MM.1S (cell line): ENCODE measurements at regions not wholly inside any gene's neighbourhood (a gene's known extent, or its start where the extent isn't known, plus 50 kb on each side); places are given as distances from the start of the nearest gene placed in this dataset.
A peak's percentile ranks its signal among the peaks of the same experiment; 100 is the strongest.

Source experiments
- DNase-seq: peaks from one replicate; pipeline ENCODE4 v3.0.0-alpha.2; 2015
- H2AFZ ChIP-seq: fragments of 300-600 bp; sonication (generic); 2 replicates; pipeline ENCODE4 v1.6.0; 2016; ENCODE audit warnings: antibody characterized with exemption, low read length
- H3F3A ChIP-seq: fragments of 300-600 bp; sonication (generic); 2 replicates; pipeline ENCODE4 v1.6.1; 2016; ENCODE audit warnings: mild to moderate bottlenecking, antibody characterized with exemption, low read length, moderate library complexity, mixed read lengths; ENCODE audit not compliant: insufficient read depth
- H3K27ac ChIP-seq: fragments of 300-600 bp; sonication (generic); 2 replicates; pipeline ENCODE4 v1.5.1; 2016; ENCODE audit warnings: mild to moderate bottlenecking, low read length
- H3K27me3 ChIP-seq: fragments of 300-600 bp; sonication (generic); replicated peaks from 2 replicates; pipeline ENCODE4 v1.6.0; 2016; ENCODE audit warnings: low read length; ENCODE audit not compliant: insufficient read depth
- H3K36me3 ChIP-seq: fragments of 300-600 bp; sonication (generic); replicated peaks from 2 replicates; pipeline ENCODE4 v1.6.1; 2016; ENCODE audit warnings: mild to moderate bottlenecking, low read length, mixed read lengths; ENCODE audit not compliant: insufficient read depth
- H3K4me1 ChIP-seq: fragments of 300-600 bp; sonication (generic); 2 replicates; pipeline ENCODE4 v1.6.1; 2016; ENCODE audit warnings: low read length, mixed read lengths
- H3K4me2 ChIP-seq: fragments of 300-600 bp; sonication (generic); 2 replicates; pipeline ENCODE4 v1.6.0; 2016; ENCODE audit warnings: low read depth, low read length
- H3K4me3 ChIP-seq: fragments of 300-600 bp; sonication (generic); 2 replicates; pipeline ENCODE4 v1.5.1; 2016; ENCODE audit warnings: low read length, mixed read lengths
- H3K79me2 ChIP-seq: fragments of 300-600 bp; sonication (generic); 2 replicates; pipeline ENCODE4 v1.6.1; 2016; ENCODE audit warnings: mixed run types, low read length, mixed read lengths
- H3K9ac ChIP-seq: fragments of 300-600 bp; sonication (generic); 2 replicates; pipeline ENCODE4 v1.6.1; 2016; ENCODE audit warnings: low read length, mixed read lengths
- H3K9me2 ChIP-seq: fragments of 300-600 bp; sonication (generic); replicated peaks from 2 replicates; pipeline ENCODE4 v1.6.1; 2016; ENCODE audit warnings: mild to moderate bottlenecking, low read length, mixed read lengths; ENCODE audit not compliant: insufficient read depth
- H3K9me3 ChIP-seq: fragments of 300-600 bp; sonication (generic); replicated peaks from 2 replicates; pipeline ENCODE4 v1.6.1; 2016; ENCODE audit warnings: mild to moderate bottlenecking, low read length, mixed read lengths; ENCODE audit not compliant: insufficient read depth
- H4K20me1 ChIP-seq: fragments of 300-600 bp; sonication (generic); 2 replicates; pipeline ENCODE4 v1.6.1; 2016; ENCODE audit warnings: mild to moderate bottlenecking, low read length, moderate library complexity, mixed read lengths; ENCODE audit not compliant: insufficient read depth
- CTCF ChIP-seq: fragments of 300-600 bp; sonication (generic); IDR thresholded peaks from 2 replicates; pipeline ENCODE4 v1.5.1; 2016; ENCODE audit warnings: antibody characterized with exemption, low read length, mixed read lengths
- EZH2 ChIP-seq: fragments of 300-600 bp; sonication (generic); optimal IDR thresholded peaks from 2 replicates; pipeline ENCODE3; 2017; ENCODE audit warnings: low read depth, mild to moderate bottlenecking, antibody characterized with exemption, low read length, mixed read lengths
- EZH2phosphoT487 ChIP-seq: fragments of 300-600 bp; sonication (generic); IDR thresholded peaks from 2 replicates; pipeline ENCODE4 v1.6.1; 2018; ENCODE audit warnings: antibody characterized with exemption, low read length

- Histone ChIP-seq H3K27ac (no peak overlapping the region), H3K4me1 (no peaks in the 10 kb centered on the region), H3K9me2 (no peaks in the 10 kb centered on the region), H3K27me3 (no peaks in the 10 kb centered on the region), H3K4me2 (no peak overlapping the region), H3K36me3 (no peaks in the 10 kb centered on the region), H3K9ac (no peak overlapping the region), H2AFZ (no peak overlapping the region), H4K20me1 (no peaks in the 10 kb centered on the region), H3K4me3 (no peak overlapping the region), H3F3A (no peaks in the 10 kb centered on the region), H3K9me3 (no peaks in the 10 kb centered on the region), H3K79me2 (no peaks in the 10 kb centered on the region)
- TF ChIP-seq EZH2phosphoT487 (no peak), EZH2 (no peak), CTCF (no peak)
- DNase-seq = no peak
Measured at GRCh38 chr3:19711160-19711782, 222.7 kb downstream of the EFHB start.

- Histone ChIP-seq H3K9me2 (no peaks in the 10 kb centered on the region), H3F3A (no peaks in the 10 kb centered on the region), H3K79me2 (no peaks in the 10 kb centered on the region), H3K27ac (no peak overlapping the region), H2AFZ (no peak overlapping the region), H4K20me1 (no peaks in the 10 kb centered on the region), H3K4me1 (no peaks in the 10 kb centered on the region), H3K4me2 (no peak overlapping the region), H3K4me3 (no peak overlapping the region), H3K27me3 (no peaks in the 10 kb centered on the region), H3K9me3 (no peaks in the 10 kb centered on the region), H3K9ac (no peak overlapping the region), H3K36me3 (no peaks in the 10 kb centered on the region)
- no peak for TF ChIP-seq EZH2
- TF ChIP-seq CTCF = no peak
- TF ChIP-seq EZH2phosphoT487 = no peak
- DNase-seq = no peak
Measured at GRCh38 chr3:19702416-19703078, 231.5 kb downstream of the EFHB start.

GRCh38 chr3:19688767-19689166 lies 245.2 kb downstream of the EFHB start:
- H3K27me3 ChIP-seq = no peaks in the 10 kb centered on the region
- H3K9me3 ChIP-seq = no peaks in the 10 kb centered on the region
- H3K9ac ChIP-seq = no peak overlapping the region
- H3K4me2 ChIP-seq = no peak overlapping the region
- no peak for DNase-seq
- H3F3A ChIP-seq = no peaks in the 10 kb centered on the region
- no peak overlapping the region for H2AFZ ChIP-seq
- H3K79me2 ChIP-seq = no peaks in the 10 kb centered on the region
- TF ChIP-seq CTCF (peak; percentile 12; the same call in 1 of the 2 replicates), EZH2phosphoT487 (no peak)
- no peaks in the 10 kb centered on the region for H3K4me1 ChIP-seq
- no peak overlapping the region for H3K27ac ChIP-seq
- no peak overlapping the region for H3K4me3 ChIP-seq
- no peaks in the 10 kb centered on the region for H3K9me2 ChIP-seq
- no peaks in the 10 kb centered on the region for H3K36me3 ChIP-seq
- H4K20me1 ChIP-seq = no peaks in the 10 kb centered on the region
